ENCODE measurements at regions not wholly inside any gene's neighbourhood (a gene's known extent, or its start where the extent isn't known, plus 50 kb on each side); places are given as distances from the start of the nearest gene placed in this dataset.

DNA sequence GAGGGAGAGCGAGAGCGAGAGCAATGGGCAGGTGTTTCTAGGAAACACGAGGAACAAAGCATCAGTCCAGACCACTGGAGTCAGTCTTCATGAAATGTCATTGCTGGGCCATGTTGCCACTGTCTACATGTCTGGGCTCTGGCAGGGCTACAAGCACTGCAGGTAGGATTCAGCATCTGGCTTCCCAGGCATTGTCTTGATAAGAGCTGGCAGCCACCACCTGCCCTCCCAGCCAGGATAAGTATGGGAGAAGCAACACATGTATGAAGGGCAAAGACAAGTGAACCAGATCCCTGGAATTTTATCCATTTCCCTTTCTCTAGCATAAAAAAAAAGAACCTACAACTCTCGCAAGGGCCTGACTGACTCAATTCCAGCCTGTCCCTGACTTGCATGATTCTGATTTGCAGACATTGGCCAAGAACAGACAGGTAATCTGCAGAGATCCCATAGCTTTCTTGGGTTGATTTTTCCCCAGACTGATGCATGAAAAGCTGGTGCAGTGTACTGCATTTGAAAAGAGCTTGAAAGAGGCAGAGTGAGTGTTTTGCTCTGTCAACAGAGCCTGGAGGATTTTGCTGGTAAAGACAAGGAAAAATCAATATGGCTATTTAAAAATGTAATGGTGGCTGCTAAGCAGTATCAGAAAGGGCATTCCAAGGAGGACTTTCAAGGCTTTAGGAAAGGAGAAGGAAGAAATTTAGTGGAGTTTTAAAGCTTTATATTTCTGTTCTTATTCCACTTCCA, 157.2 kb upstream of the MYRIP start:
- TF ChIP-seq CTCF (IDR thresholded peaks at IDR 0.05 in 4 of 5, conservative IDR thresholded peaks at IDR 0.05 in 1 of 5) (no peak), POLR2A (IDR thresholded peaks at IDR 0.05) (no peak)

All from gastrocnemius medialis (tissue), 4 donors.